ENCODE measurements at regions not wholly inside any gene's neighbourhood (a gene's known extent, or its start where the extent isn't known, plus 50 kb on each side); places are given as distances from the start of the nearest gene placed in this dataset.

DNA sequence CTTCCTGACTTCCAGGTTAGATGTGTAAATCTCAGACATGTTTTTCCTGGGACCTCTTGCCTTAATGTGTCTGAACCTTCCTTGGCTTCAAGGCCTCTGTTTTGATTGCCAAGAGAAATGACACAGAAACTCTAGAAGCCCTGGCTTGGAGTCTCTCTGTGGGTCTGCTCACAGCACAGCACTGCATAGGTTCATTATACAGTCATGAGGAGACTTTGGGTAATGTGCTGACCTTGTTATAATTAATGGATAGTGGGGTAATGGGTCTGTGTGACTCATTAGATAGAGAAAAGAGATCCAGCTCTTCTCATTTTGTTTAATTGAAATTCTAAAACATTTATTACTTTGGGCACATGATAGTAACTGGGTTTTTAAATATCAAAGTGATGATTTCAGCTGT, 175.8 kb upstream of the GLRA1 start:
- TF ChIP-seq HOXB5 (CRISPR knock-in tag; IDR thresholded peaks at IDR 0.05) (no peak), CEBPB (IDR thresholded peaks at IDR 0.05) (no peak), RCOR1 (IDR thresholded peaks at IDR 0.05; ENCODE audit: low read depth, low read length) (no peak), MAZ (IDR thresholded peaks at IDR 0.05; ENCODE audit: borderline replicate concordance, low read depth, low read length) (no peak), POLR2A (IDR thresholded peaks at IDR 0.05; ENCODE audit: low read length) (no peak), EP300 (IDR thresholded peaks at IDR 0.05) (no peak), BHLHE40 (IDR thresholded peaks at IDR 0.05; ENCODE audit: low read depth, low read length) (no peak), PHF8 (IDR thresholded peaks at IDR 0.05; ENCODE audit: borderline replicate concordance, low read depth) (no peak)
- TF ChIP-seq, protein P1, sequence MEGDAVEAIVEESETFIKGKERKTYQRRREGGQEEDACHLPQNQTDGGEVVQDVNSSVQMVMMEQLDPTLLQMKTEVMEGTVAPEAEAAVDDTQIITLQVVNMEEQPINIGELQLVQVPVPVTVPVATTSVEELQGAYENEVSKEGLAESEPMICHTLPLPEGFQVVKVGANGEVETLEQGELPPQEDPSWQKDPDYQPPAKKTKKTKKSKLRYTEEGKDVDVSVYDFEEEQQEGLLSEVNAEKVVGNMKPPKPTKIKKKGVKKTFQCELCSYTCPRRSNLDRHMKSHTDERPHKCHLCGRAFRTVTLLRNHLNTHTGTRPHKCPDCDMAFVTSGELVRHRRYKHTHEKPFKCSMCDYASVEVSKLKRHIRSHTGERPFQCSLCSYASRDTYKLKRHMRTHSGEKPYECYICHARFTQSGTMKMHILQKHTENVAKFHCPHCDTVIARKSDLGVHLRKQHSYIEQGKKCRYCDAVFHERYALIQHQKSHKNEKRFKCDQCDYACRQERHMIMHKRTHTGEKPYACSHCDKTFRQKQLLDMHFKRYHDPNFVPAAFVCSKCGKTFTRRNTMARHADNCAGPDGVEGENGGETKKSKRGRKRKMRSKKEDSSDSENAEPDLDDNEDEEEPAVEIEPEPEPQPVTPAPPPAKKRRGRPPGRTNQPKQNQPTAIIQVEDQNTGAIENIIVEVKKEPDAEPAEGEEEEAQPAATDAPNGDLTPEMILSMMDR (IDR thresholded peaks at IDR 0.05) = no peak
- TF ChIP-seq, protein P2, sequence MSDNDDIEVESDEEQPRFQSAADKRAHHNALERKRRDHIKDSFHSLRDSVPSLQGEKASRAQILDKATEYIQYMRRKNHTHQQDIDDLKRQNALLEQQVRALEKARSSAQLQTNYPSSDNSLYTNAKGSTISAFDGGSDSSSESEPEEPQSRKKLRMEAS (IDR thresholded peaks at IDR 0.05) = no peak
